ENCODE measurements at regions not wholly inside any gene's neighbourhood (a gene's known extent, or its start where the extent isn't known, plus 50 kb on each side); places are given as distances from the start of the nearest gene placed in this dataset.
"Not testable (repeated sequence)": the region's sequence is repeated elsewhere in the genome, so short reads cannot be mapped to it uniquely, and the experiment has no call there.

DNA sequence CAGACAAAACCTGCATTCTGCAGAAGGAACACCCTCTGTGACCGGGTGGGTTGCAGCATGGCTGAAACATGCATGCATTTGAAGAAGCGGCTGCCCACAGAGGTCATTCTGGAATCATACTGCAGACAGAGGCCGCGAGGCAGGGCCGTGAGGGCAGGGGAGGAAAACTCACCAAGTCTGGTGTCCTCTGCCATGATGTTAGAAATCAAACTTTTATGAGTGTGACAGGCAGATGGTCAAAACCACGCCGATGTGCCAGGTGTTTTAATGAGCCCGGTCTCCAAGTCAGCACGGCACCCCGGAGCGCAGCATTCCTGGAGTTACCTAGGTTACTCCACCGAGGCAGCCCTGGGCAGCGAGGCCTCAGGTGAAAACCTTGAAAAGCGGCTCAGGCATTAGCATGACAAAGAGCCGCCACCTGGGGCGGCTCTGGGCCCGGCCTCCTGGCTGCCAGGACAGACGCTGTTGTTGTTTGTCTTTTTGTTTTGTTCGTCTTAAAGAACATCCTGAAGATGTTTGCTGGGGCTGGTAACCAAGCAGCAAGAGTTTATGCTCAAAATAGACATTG is 255.6 kb downstream of the ERMARD start:
- DNase-seq = no peak

DNA sequence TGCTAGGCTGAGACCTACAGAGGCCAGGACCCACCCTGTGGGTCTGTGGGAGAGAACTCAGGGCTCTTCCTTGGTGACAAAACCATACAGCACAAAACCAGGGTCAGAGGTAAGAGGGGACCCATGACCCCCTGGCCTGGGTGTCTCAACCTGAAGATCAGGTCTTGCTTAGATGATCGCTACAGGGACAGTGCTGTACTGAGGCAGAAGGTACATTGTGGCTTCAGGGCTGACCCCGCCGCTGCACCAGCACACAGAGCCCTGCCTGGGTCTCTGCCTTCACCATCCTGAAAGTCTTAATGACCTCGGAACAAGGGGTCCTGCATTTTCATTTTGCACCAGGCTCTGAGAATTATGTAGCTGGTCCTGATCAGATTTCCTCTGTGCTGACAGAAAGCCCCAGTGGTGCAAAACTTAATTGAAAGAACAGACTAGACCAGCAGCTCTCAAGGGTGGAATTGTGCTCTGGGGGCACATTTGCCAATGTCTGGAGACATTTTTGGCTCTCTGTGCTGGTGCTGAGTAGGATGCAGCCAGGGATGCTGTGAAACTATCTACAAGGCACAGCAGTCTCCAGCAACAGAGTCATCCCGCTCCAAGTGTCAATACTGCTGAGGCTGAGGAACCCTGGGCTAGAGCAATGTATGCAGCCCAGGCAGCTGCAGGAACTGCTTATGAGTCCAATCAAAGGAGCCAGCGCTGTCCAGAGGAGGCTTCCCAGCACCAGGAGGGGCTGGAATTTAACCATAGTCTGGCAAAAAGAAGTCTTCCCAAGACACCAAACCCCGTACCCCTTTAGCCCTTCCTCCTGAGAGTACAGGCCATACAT is 254.9 kb downstream of the ERMARD start:
- no peak for DNase-seq

DNA sequence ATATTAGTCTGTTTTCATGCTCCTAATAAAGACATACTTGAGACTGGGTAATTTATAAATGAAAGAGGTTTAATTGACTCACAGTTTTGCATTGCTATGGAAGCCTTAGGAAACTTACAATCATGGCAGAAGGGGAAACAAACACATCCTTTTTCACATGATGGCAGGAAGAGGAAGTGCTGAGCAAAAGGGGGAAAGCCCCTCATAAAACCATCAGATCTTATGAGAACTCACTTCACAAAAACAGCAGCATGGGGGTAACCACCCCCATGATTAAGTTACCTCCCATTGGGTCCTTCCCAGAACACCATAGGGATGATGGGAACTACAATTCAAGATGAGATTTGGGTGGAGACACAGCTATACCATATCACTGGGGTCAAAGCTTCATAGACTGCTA is 254.2 kb downstream of the ERMARD start:
- DNase-seq = no peak

DNA sequence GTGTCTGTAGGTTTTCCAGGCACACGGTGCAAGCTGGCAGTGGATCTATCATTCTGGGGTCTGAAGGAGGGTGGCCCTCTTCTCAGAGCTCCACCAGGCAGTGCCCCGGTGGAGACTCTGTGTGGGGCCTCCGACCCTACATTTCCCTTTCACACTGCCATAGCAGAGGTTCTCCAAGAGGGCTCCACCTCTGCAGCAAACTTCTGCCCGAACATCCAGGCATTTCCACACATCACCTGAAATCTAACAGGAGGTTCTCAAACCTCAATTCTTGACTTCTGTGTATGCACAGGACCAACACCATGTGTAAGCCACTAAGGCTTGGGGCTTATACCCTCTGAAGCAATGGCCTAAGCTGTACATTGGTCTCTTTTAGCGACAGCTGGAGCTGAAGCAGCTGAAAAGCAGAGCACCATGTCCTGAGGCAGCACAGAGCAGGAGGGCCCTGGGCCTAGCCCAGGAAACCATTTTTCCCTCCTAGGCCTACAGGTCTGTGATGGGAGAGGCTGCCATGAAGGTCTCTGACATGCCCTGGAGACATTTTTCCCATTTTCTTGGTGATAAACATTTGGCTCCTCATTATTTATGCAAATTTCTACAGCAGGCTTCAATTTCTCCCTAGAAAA is 253.3 kb downstream of the ERMARD start:
- no peak for DNase-seq

DNA sequence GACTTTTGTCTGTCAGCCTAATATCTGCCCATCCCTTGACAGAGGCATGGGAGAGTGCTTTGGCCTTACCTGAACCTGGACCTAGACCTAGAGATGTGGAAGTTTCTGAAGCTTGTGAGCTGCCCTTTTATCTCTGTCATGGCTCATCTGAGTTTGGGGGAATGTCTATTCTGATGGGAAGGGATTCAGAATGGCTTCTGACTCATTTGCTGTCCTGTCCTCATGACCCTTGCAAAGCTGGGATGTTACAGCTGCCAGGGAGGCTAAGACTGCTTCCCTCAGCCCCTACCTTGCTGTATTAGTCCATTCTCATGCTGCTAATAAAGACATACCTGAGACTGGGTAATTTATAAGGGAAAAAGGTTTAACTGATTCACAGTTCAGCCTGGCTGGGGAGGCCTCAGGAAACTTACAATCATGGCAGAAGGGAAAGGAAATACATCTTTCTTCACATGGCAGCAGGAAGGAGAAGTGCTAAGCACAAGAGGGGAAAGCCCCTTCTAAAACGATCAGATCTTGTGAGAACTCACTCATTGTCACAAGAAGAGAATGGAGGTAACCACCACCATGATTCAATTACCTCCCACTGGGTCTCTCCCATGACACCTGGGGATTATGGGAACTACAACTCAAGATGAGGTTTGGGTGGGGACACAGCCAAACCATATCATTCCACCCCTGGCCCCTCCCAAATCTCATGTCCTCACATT is 252.2 kb downstream of the ERMARD start:
- DNase-seq = no peak

DNA sequence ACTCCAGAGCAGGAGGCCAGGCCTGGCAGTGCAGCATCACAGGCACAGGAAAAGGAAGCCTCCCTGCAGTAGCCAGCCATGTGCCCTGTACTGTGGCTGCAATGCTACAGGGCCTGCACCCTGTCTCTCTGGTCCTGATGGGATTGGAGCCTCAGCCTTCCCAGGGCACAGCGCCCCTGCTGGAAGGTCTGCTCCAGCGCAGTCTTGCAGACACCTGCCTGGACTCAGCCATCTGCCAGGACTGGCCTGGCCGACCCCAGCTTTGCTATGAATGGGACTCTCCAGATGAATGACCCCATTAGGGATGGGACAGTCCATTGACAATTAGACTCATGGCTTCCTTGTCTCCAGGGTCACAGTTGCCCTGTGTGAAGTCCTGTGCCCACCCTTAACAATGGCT is 251.6 kb downstream of the ERMARD start:
- no peak for DNase-seq

DNA sequence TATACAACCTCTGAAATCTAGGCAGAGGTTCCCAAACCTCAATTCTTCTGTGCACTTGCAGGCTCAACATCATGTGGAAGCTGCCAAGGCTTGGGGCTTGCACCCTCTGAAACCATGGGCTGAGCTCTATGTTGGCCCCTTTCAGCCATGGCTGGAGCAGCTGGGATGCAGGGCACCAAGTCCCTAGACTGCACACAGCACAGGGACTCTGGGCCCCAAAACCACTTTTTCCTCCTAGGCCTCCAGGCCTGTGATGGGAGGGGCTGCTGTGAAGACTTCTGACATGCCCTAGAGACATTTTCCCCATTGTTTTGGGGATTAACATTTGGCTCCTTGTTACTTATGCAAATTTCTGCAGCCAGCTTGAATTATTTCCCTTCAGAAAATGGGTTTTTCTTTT is 250.4 kb downstream of the ERMARD start:
- DNase-seq = not testable (repeated sequence)

DNA sequence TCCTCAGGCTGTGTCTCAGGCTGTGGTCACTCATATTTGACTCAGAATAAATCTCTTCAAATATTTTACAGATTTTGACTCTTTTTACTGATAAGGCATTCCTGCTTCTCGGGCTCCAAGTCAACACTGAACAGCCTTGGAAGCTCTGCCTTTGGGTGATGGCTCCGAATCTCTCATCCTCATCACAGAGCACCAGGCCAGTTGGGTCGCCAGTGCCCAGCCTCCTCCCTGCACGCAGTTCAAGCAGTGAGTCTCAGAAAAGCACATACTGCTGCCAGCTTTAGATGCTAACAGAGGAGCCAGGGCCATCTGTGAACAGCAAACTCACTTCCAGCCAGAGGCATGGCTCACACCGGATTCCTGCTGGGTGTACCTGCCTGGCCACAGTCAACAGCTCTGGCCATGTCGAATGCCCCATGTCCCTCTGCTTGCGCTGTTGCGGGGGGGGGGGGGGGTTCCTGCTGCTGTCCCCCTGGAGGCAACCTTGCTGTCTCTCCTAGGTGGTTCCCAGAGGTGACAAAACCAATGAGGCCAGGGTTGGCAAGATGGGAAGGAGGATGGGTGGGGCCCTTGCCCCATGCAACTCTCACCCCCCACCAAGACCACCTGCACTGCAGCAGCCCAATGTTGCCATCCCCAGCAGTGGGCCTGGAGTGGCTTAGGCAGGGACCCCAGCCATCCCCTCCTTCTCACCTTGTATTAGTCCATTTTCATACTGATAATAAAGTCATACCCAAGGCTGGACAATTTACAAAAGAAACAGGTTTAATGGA is 248.8 kb downstream of the ERMARD start:
- no peak for DNase-seq

DNA sequence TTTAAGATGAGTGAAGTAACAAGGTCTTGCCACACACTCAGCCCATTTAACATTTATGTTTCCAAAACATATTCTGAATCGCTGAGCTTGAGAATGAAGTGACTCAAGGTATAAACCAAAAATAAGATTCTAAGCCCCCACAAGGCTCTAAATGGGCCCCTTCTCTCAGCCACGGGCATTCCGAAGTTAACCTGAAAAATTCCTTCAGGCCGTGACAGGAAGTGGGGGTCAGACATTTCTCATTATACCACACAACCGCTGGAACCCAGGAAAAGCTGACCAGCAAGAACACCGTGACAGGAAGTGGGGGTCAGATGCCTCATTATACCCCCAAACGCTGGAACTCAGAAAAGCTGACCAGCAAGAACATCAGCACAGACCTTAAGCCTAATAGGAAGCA is 247.9 kb downstream of the ERMARD start:
- no peak for DNase-seq

DNA sequence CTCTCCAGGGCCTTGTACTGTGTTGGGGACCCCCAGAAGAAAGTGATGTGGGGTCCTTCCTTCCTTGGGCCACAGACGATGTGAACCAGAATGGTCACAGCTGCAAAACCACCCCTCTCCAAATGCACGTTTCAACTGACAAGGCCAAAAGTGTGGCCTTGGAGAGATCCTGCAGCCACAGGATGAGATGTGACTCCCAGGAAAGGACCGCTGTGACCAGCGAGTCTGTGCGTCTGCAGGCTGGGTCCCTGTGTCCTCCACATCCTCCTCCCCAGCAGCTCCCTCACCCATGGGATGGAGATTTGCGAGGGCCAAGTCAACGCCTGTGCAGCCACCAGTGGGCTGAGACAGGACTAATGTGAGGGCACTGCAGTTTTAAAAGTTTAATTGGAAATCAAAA is 247.0 kb downstream of the ERMARD start:
- DNase-seq = no peak

DNA sequence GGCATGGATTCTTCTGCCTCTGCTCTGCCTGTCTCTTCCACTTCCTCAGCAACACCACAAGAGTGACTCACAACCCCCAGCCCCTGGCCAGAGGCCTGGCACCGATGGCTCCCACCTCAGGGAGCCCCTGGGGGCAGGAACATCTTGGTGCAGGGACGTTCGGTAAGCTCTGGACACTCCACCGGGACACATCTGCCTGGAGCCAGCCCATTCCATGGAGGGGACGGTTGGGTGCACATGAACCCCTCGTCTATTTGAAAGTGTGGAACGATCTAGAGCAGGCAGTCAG is 246.5 kb downstream of the ERMARD start:
- no peak for DNase-seq

DNA sequence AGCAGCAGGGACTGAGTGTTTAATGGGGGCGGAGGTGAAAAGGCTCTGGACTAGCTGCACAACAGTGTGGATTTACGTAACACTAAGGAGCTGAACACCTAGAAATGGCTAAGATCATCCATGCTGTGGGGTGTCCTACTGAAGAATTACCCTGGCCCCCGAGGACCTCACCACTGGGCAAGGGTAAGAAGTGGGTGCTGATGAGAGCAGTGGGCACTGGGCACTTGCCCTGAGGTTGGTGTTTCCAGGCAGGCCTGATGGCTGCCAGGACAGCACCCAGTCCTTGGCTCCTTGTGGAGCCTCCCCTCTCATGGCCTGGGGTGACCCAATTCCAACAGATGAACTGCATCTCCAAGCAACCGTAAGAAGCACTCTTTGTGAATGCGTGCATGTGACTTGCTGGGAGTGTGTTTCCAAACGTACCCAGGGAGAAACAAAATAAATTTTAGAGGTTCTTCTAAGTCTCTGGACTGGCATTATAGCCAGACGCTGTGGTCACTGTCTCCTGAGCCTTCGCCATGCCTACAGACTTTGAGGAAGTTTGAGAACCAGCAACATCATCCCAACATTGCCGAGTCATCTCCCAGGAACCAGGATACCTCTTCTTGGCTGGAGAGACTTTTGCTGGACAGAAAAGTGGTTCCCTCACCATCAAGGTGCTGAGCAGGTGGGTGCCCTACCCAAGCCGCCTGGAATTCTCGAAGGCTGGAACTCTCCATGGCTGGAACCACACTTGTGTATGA is 245.9 kb downstream of the ERMARD start:
- no peak for DNase-seq

DNA sequence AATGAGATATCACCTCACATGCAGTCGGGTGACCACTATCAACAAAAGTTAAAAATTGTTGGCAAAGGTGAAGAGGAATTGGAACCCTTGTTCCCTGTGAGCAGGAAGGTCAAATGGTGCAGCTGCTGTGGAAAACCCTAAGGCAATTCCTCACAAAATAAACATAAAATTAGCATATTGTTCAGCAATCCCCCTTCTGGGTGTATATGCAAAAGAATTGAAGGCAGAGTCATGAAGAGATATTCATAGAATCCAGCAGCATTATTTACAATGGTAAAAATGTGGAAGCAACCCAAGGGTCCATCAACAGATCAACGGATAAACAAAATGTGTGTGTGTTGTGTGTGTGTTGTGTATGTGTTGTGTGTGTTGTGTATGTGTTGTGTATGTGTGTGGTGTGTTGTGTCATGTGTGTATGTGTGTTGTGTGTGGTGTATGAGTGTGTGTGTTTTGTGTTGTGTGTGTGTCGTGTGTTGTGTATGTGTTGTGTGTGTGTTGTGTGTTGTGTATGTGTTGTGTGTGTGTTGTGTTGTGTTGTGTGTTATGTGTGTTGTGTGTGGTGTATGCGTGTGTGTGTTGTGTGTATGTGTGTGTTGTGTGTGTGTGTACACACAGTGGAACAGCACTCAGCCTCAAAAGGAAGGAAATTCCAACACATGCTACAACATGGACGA is 245.1 kb downstream of the ERMARD start:
- DNase-seq = no peak

DNA sequence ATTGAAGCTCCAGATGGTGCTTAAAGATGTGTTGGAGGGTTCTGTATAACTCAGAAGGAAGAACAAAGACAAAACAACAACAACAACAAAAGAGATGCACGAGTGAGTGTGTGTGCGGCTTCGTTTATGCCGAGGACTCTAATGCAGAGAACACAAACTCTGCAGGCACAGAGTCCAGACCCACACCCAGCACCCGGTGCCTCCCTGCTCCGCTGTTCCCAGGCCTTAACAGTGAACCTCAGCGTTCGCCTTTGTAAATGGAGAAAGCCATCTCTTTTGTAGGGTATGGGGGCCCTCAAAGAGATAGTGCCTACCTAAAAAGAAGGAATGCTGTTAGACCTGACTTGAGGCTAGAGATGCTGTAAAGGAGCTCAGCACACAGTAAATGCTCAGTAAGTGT is 243.3 kb downstream of the ERMARD start:
- DNase-seq = no peak

DNA sequence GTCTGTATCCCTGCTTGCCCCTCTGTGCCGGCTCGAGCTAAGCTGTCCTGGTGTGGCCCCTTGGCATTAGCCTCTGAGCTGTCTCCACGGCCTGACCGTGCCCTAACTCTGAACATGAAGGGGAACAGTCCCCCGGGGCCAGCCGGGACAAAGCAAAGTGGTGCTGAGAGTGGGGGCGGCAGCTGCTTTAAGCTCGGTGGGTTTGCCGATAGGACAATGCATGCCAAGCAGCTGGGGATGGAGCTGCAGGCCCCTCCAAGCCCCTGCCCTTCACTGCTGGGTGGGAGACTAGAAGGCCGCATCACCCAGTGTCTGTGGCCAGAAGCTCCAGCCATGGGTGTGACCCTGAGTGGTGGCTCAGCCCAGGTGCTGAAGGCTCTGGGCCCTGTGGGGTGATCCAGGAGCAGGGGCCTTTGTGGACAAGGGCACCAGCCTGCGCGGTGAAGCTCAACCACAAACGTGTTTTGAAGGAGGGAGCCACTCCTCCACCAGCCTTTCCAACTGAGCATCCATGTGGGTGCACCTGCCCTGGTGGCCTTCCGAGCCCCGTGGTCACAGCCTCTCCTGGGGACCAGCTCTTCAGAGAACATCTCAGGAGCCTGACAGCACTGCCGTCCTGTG is 242.5 kb downstream of the ERMARD start:
- no peak for DNase-seq

DNA sequence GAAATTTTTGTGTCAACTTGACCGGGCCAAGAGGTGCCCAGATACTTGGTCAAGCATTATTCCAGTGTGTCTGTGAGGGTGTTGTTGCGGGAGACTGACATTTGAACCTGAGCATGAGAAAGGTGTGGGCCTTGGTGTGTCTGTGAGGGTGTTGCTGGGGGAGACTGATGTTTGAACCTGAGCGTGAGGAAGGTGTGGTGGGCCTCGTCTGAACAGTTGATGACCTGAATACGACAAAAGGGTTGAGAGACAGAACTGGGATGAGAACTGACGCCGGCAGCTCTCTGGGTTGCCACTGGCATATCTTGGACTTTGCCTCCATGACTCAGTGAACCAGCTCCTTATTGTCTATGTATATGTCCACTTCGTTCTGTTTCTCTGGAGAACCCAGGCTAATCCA is 240.5 kb downstream of the ERMARD start:
- DNase-seq = no peak

DNA sequence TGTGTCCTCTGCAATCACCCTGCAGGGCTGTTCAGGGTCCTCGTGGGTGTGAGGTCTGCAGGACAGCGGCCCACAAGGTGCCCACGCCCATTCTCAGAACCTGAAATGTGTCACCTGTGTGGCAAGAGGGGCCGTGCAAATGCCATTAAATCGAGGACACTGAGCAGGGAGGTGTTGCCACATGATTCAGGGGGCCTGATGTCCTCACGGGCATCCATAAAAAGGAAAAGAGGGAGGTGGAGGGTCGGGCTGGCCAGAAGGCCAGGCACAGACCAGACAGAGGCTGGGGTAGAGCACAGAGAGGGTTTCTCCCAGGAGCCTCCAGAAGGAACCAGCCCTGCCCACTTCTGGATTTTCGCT is 239.6 kb downstream of the ERMARD start:
- no peak for DNase-seq

DNA sequence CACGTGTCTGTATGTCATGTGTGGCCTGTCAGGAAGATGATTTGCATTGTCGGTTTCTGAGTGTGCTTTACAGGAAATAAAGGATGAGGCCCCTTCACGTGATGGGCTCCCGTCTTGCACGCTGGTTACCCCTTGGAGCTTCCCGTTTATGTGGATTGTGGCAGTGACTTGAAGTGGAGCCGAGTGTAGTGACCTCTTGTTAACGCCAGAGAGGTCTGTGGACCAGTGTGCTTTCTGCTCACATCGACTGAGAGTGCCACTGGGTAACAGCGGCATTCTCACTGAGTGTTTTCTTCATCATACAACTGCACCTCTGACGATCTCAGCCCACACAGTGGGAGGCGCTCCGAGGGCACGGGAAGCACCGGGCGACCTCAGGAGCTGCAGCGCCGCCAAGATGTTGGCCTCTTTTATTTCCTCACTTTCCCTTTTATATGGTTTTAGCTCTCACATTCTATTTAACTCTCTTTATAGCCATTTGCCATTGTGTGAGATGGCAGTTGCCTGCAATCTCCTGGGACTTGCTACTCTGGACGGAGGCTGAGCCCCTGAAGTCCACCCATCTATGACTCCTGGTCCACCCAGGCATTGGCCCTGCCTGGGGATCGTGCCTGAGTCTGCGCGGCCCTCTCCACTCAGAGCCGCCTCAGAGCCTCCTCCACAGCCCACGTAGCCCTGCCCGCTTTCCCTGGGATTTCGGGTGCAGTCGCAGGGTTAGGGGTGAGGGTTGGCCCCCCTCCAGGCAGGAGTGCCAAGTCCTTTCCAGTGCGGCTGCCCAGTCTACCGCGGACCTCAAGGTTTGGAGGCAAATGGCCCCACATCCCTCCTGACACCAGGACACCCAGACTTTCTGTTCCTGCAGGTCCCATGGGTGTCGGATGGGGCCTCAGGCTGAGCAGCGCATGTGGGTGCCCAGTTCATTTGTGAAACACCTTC is 238.9 kb downstream of the ERMARD start:
- no peak for DNase-seq

DNA sequence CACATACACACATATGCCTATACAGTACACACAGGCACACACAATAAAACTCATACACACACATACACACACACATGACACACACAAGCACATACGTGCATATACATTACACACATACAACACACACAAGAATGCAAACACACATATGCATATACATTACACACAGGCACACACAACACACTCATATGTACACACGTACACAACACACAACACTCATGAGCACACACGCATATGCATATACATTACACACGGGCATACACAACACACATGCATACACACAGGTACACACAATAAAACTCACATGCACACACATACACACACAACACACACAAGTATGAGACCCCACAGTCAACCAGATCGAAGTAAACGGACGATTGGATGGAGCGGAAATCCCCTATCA is 238.2 kb downstream of the ERMARD start:
- no peak for DNase-seq

Measured in T1000 (cell line).